GM12878 (cell line): ENCODE measurements at regions not wholly inside any gene's neighbourhood (a gene's known extent, or its start where the extent isn't known, plus 50 kb on each side); places are given as distances from the start of the nearest gene placed in this dataset.

Experiments used
- ATAC-seq: fragments of 200-7000 bp; cut with Tn5 transposase; 3 replicates; pipeline ENCODE4 v1.9.1; 2020; ENCODE audit warnings: mild to moderate bottlenecking, moderate library complexity
- BruUV-seq: library from RNA; stranded (reverse); fragments of 400-500 nt; replicated peaks from 2 replicates; lab custom pipeline; 2021; lab: Mats Ljungman, UMichigan
- CTCF ChIA-PET: fragments of 300-600 bp; sonication (Branson Sonifier 250); formaldehyde crosslinking; extraction: SDS; loops from one replicate; lab custom pipeline; 2021; ENCODE audit warnings: inconsistent platforms; lab: Yijun Ruan, JAX
- POLR2A ChIA-PET: fragments of 350-600 bp; formaldehyde crosslinking; extraction: SDS; loops from one replicate; lab custom pipeline; 2021; ENCODE audit warnings: inconsistent platforms; lab: Charles Lee
- RAD21 ChIA-PET: fragments of 300-600 bp; sonication (Branson Sonifier 250); formaldehyde crosslinking; loops from one replicate; lab custom pipeline; 2023; ENCODE audit warnings: antibody characterized with exemption; ENCODE audit not compliant: unreplicated experiment; lab: Charles Lee
- SMC1A ChIA-PET: fragments of 300-600 bp; sonication (Branson Sonifier 250); formaldehyde crosslinking; loops from one replicate; lab custom pipeline; 2023; ENCODE audit not compliant: unreplicated experiment, uncharacterized antibody; lab: Charles Lee
- DNase-seq: peaks from one replicate; pipeline ENCODE4 v3.0.0-alpha.2; 2011; ENCODE audit warnings: low read depth, low spot score
- FAIRE-seq: peaks from 3 replicates; lab custom pipeline; 2011; peaks lifted over from hg19 to GRCh38; lab: Jason Lieb, UNC
- H2AFZ ChIP-seq: 2 replicates; pipeline ENCODE4 v1.6.0; 2011; ENCODE audit warnings: low read depth, low read length, control low read depth; ENCODE audit not compliant: control insufficient read depth
- H3K27ac ChIP-seq: 2 replicates; pipeline ENCODE4 v1.5.1; 2011; ENCODE audit warnings: control low read depth; ENCODE audit not compliant: control insufficient read depth, insufficient read depth
- H3K27me3 ChIP-seq, 2 experiments: replicated peaks in 1 of 2; 2 replicates each; pipeline versions ENCODE4 v1.6.0 to v1.6.1; 2011; ENCODE audit warnings: low read length in 1 of 2; ENCODE audit not compliant: control insufficient read depth in 2 of 2, insufficient read depth in 2 of 2
- H3K36me3 ChIP-seq, 2 experiments: 2 replicates each; pipeline ENCODE4 v1.5.1; 2011; ENCODE audit warnings: low read length in 1 of 2; ENCODE audit not compliant: control insufficient read depth in 2 of 2, insufficient read depth in 2 of 2
- H3K4me1 ChIP-seq: 2 replicates; pipeline ENCODE4 v1.6.1; 2011; ENCODE audit warnings: mild to moderate bottlenecking, low read length, moderate library complexity, mixed read lengths; ENCODE audit not compliant: control insufficient read depth, insufficient read depth
- H3K4me2 ChIP-seq: 2 replicates; pipeline ENCODE4 v1.6.0; 2011; ENCODE audit warnings: control low read depth; ENCODE audit not compliant: control insufficient read depth, insufficient read depth
- H3K4me3 ChIP-seq: fragments of 200-600 bp; sonication (generic); 2 replicates; pipeline ENCODE4 v1.5.1; 2016
- H3K79me2 ChIP-seq: 2 replicates; pipeline ENCODE4 v1.6.0; 2011; ENCODE audit warnings: low read length; ENCODE audit not compliant: control insufficient read depth, insufficient read depth
- H3K9ac ChIP-seq: 2 replicates; pipeline ENCODE4 v1.8.0; 2011; ENCODE audit warnings: low read length, control low read depth, mixed read lengths; ENCODE audit not compliant: control insufficient read depth, insufficient read depth
- H3K9me3 ChIP-seq: replicated peaks from 3 replicates; pipeline ENCODE4 v1.5.1; 2011; ENCODE audit warnings: mild to moderate bottlenecking, low read length; ENCODE audit not compliant: control insufficient read depth, insufficient read depth
- H4K20me1 ChIP-seq: 2 replicates; pipeline ENCODE4 v1.6.0; 2011; ENCODE audit not compliant: control insufficient read depth, insufficient read depth
- ATF3 ChIP-seq: IDR thresholded peaks from 2 replicates; pipeline ENCODE4 v1.6.1; 2011; ENCODE audit warnings: low read depth, mild to moderate bottlenecking, low read length, moderate library complexity, borderline replicate concordance; ENCODE audit errors: extremely low read depth
- CHD2 ChIP-seq: IDR thresholded peaks from 2 replicates; pipeline ENCODE4 v1.6.1; 2011; ENCODE audit warnings: low read depth, low read length, improper control_type of control experiment, borderline replicate concordance
- ETV6 ChIP-seq, 2 experiments: fragments of 450-650 bp in 1 of 2; IDR thresholded peaks in 1 of 2; conservative IDR thresholded peaks in 1 of 2; 2 replicates each; pipeline ENCODE4 v1.6.1; 2014; ENCODE audit warnings: antibody characterized with exemption in 1 of 2, borderline replicate concordance in 1 of 2, low read depth in 1 of 2, mild to moderate bottlenecking in 1 of 2, moderate library complexity in 1 of 2
- FOXM1 ChIP-seq: IDR thresholded peaks from 2 replicates; pipeline ENCODE4 v1.6.1; 2012; ENCODE audit warnings: low read depth, mild to moderate bottlenecking, inconsistent platforms, low read length, moderate library complexity
- HDAC2 ChIP-seq: fragments of 200-600 bp; sonication (generic); IDR thresholded peaks from 2 replicates; pipeline ENCODE4 v1.6.1; 2017
- IRF3 ChIP-seq: fragments of 450-650 bp; IDR thresholded peaks from 2 replicates; pipeline ENCODE4 v1.6.1; 2014; ENCODE audit warnings: mild to moderate bottlenecking
- MEF2B ChIP-seq: fragments of 450-650 bp; IDR thresholded peaks from 2 replicates; pipeline ENCODE4 v1.6.1; 2018; ENCODE audit warnings: mild to moderate bottlenecking, moderate library complexity; ENCODE audit not compliant: partially characterized antibody, poor library complexity, severe bottlenecking
- MTA2 ChIP-seq: fragments of 450-650 bp; IDR thresholded peaks from 2 replicates; pipeline ENCODE4 v1.6.1; 2016; ENCODE audit warnings: low read depth, mild to moderate bottlenecking, moderate library complexity
- PML ChIP-seq: IDR thresholded peaks from 2 replicates; pipeline ENCODE4 v1.6.1; 2012; ENCODE audit warnings: low read length, inconsistent platforms
- POU2F2 ChIP-seq: IDR thresholded peaks from 3 replicates; pipeline ENCODE4 v1.6.1; 2011; ENCODE audit warnings: low read depth, mild to moderate bottlenecking, low read length, borderline replicate concordance
- RCOR1 ChIP-seq: conservative IDR thresholded peaks from 2 replicates; pipeline ENCODE4 v1.6.1; 2012; ENCODE audit warnings: low read depth, low read length, improper control_type of control experiment
- SIN3A ChIP-seq: IDR thresholded peaks from 2 replicates; pipeline ENCODE4 v1.6.1; 2012; ENCODE audit warnings: low read depth, low read length, improper control_type of control experiment
- SMAD5 ChIP-seq: IDR thresholded peaks from 2 replicates; pipeline ENCODE4 v1.6.1; 2016; ENCODE audit warnings: antibody characterized with exemption, low read depth
- SMC3 ChIP-seq: IDR thresholded peaks from 2 replicates; pipeline ENCODE4 v1.6.1; 2011; ENCODE audit warnings: low read length, improper control_type of control experiment, borderline replicate concordance
- SREBF2 ChIP-seq: IDR thresholded peaks from 2 replicates; pipeline ENCODE4 v1.6.1; 2012; ENCODE audit warnings: mild to moderate bottlenecking, low read length
- TCF7 ChIP-seq: IDR thresholded peaks from 2 replicates; pipeline ENCODE4 v1.6.1; 2014; ENCODE audit warnings: antibody characterized with exemption, borderline replicate concordance
- ZNF207 ChIP-seq: fragments of 450-650 bp; IDR thresholded peaks from 2 replicates; pipeline ENCODE4 v1.6.1; 2014; ENCODE audit warnings: antibody characterized with exemption, mild to moderate bottlenecking, borderline replicate concordance
- ZZZ3 ChIP-seq: IDR thresholded peaks from 2 replicates; pipeline ENCODE4 v1.6.1; 2011; ENCODE audit warnings: low read depth; ENCODE audit not compliant: control insufficient read depth, insufficient read length
- WGBS: methylation state at CpG from one replicate; pipeline ENCODE4 v1.1.6; 2016; ENCODE audit warnings: low lambda C conversion rate; ENCODE audit not compliant: insufficient replicate concordance, insufficient coverage; ENCODE audit errors: missing lambda C conversion rate; 5-methylcytosine and 5-hydroxymethylcytosine counted together
- in situ Hi-C: fragments of 300-500 bp; cut with MboI; formaldehyde crosslinking; loops from 9 replicates; pipeline ENCODE4 v1.14.3; 2018; ENCODE audit warnings: mixed read lengths
- intact Hi-C: fragments of 100-400 bp; cut with micrococcal nuclease; formaldehyde crosslinking; loops from one replicate; pipeline ENCODE4 v1.14.2; 2022; ENCODE audit not compliant: unreplicated experiment

- SMC1A ChIA-PET, result no interaction called here
- H3K36me3 ChIP-seq, result no peaks in the 10 kb centered on the region
- H3K27ac ChIP-seq, result no peak overlapping the region
- H4K20me1 ChIP-seq, result no peaks in the 10 kb centered on the region
- POLR2A ChIA-PET, result no interaction called here
- H3K9me3 ChIP-seq, result no peaks in the 10 kb centered on the region
- DNase-seq (no peak), FAIRE-seq (no peak), ATAC-seq (no peak)
- no TSS peak for BruUV-seq
- no peak overlapping the region for H3K9ac ChIP-seq
- H3K4me1 ChIP-seq, result no peaks in the 10 kb centered on the region
- CTCF ChIA-PET, result no interaction called here
- H3K27me3 ChIP-seq, result no peaks in the 10 kb centered on the region
- H2AFZ ChIP-seq, result no peak overlapping the region
- no peaks in the 10 kb centered on the region for H3K79me2 ChIP-seq
- RAD21 ChIA-PET, result no interaction called here
- WGBS, result 10% methylated on average over 10 of the region's 10 CpGs
- no peak overlapping the region for H3K4me2 ChIP-seq
- no peak overlapping the region for H3K4me3 ChIP-seq
- intact Hi-C loops, result no loop called here
- TF ChIP-seq TCF7 (no peak), FOXM1 (no peak), HDAC2 (no peak), SMAD5 (no peak), POU2F2 (no peak), ZNF207 (no peak), PML (no peak), IRF3 (no peak), CHD2 (no peak), SMC3 (no peak), MTA2 (no peak), ETV6 (conservative IDR thresholded peaks at IDR 0.05 in 1 of 2, IDR thresholded peaks at IDR 0.05 in 1 of 2; ENCODE audit: borderline replicate concordance in 1 of 2, low read depth in 1 of 2) (no peak), ZZZ3 (no peak), SIN3A (no peak), RCOR1 (no peak), ATF3 (no peak), SREBF2 (no peak), MEF2B (no peak)
- in situ Hi-C loops, result no loop called here
Observed at GRCh38 chr4:189765301-189765700, 175.4 kb upstream of the FRG1 start.
